Panc1 (cell line): ENCODE measurements at regions not wholly inside any gene's neighbourhood (a gene's known extent, or its start where the extent isn't known, plus 50 kb on each side); places are given as distances from the start of the nearest gene placed in this dataset.

ENCODE experiments used
- CTCF ChIP-seq: fragments of 450-650 bp; IDR thresholded peaks from 2 replicates; pipeline ENCODE4 v1.5.1; 2017; ENCODE audit warnings: mild to moderate bottlenecking
- POLR2AphosphoS5 ChIP-seq: IDR thresholded peaks from 2 replicates; pipeline ENCODE4 v1.6.1; 2012; ENCODE audit warnings: mild to moderate bottlenecking, low read depth, low read length, moderate library complexity
- REST ChIP-seq, 2 experiments: IDR thresholded peaks; 2 replicates each; pipeline ENCODE4 v1.6.1; 2011 to 2012; ENCODE audit warnings: low read depth in 2 of 2, control low read depth in 1 of 2, low read length in 1 of 2, mild to moderate bottlenecking in 1 of 2, moderate library complexity in 1 of 2; ENCODE audit not compliant: insufficient read depth in 1 of 2
- TCF7L2 ChIP-seq: IDR thresholded peaks from 2 replicates; pipeline ENCODE4 v1.6.1; 2011; ENCODE audit warnings: mild to moderate bottlenecking, low read depth, low read length, inconsistent platforms

GRCh38 chr7:145644426-145645134, 472.0 kb upstream of the CNTNAP2 start:
- TF ChIP-seq CTCF (no peak), POLR2AphosphoS5 (no peak), REST (IDR thresholded peaks at IDR 0.05; ENCODE audit: insufficient read depth in 1 of 2, low read depth in 2 of 2, low read length in 1 of 2) (no peak), TCF7L2 (no peak)
